ENCODE measurements at regions not wholly inside any gene's neighbourhood (a gene's known extent, or its start where the extent isn't known, plus 50 kb on each side); places are given as distances from the start of the nearest gene placed in this dataset.

- no peak overlapping the region for H3K4me3 Mint-ChIP-seq
- no peak for ATAC-seq
- H3K36me3 Mint-ChIP-seq = no peaks in the 10 kb centered on the region
- H3K27me3 Mint-ChIP-seq = no peaks in the 10 kb centered on the region
- peaks cover 9% of the 10 kb centered on the region for H3K9me3 Mint-ChIP-seq (ENCODE audit: low read depth)
- H3K4me1 Mint-ChIP-seq = no peaks in the 10 kb centered on the region
- CTCF ChIA-PET = no interaction called here
- no peak overlapping the region for H3K27ac Mint-ChIP-seq
- DNase-seq = no peak
Measured at GRCh38 chr13:89738072-89738471, 1609.4 kb upstream of the MIR17HG start.

GRCh38 chr13:89740994-89741685 lies 1606.3 kb upstream of the MIR17HG start:
- H3K9me3 Mint-ChIP-seq (ENCODE audit: low read depth) = peaks cover 2% of the 10 kb centered on the region
- no peak overlapping the region for H3K27ac Mint-ChIP-seq
- no peaks in the 10 kb centered on the region for H3K4me1 Mint-ChIP-seq
- H3K36me3 Mint-ChIP-seq = no peaks in the 10 kb centered on the region
- no peaks in the 10 kb centered on the region for H3K27me3 Mint-ChIP-seq
- ATAC-seq = no peak
- DNase-seq = no peak
- no peak overlapping the region for H3K4me3 Mint-ChIP-seq
- CTCF ChIA-PET = no interaction called here

DNA sequence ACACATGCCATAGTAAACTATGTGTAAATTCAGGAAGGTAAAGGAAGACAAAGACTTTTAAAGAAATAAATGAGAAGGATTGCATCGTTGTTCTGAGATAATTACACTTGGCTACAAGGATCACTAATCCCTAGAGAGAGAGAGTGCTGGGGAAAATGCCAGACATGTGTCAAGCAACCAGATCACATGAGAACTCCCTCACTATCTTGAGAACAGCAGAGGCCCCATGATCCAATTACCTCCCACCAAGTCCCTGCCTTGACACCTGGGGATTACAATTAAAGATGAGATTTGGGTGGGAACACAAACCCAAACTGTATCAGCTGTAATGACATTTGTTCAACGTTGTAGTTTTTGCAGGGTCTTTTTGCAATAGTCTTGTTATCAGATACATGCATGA lies 1600.9 kb upstream of the MIR17HG start:
- CTCF ChIA-PET = no interaction called here
- Mint-ChIP-seq H3K36me3 (no peaks in the 10 kb centered on the region), H3K9me3 (ENCODE audit: low read depth) (peaks cover under 1% of the 10 kb centered on the region), H3K27ac (no peak overlapping the region), H3K4me1 (no peaks in the 10 kb centered on the region), H3K4me3 (no peak overlapping the region), H3K27me3 (no peaks in the 10 kb centered on the region)
- ATAC-seq (no peak), DNase-seq (no peak)

- CTCF ChIA-PET = no interaction called here
- peaks cover 2% of the 10 kb centered on the region for H3K9me3 Mint-ChIP-seq (ENCODE audit: low read depth)
- H3K36me3 Mint-ChIP-seq = no peaks in the 10 kb centered on the region
- H3K27me3 Mint-ChIP-seq = no peaks in the 10 kb centered on the region
- ATAC-seq = no peak
- no peak for DNase-seq
- H3K4me3 Mint-ChIP-seq = no peak overlapping the region
- H3K4me1 Mint-ChIP-seq = no peaks in the 10 kb centered on the region
- no peak overlapping the region for H3K27ac Mint-ChIP-seq
Measured at GRCh38 chr13:89748716-89749115, 1598.8 kb upstream of the MIR17HG start.

GRCh38 chr13:89749888-89750287 lies 1597.6 kb upstream of the MIR17HG start:
- ATAC-seq (no peak), DNase-seq (no peak)
- no peak overlapping the region for H3K4me3 Mint-ChIP-seq
- no peaks in the 10 kb centered on the region for H3K4me1 Mint-ChIP-seq
- CTCF ChIA-PET = no interaction called here
- H3K9me3 Mint-ChIP-seq (ENCODE audit: low read depth) = peaks cover 2% of the 10 kb centered on the region
- H3K27ac Mint-ChIP-seq = no peak overlapping the region
- no peaks in the 10 kb centered on the region for H3K36me3 Mint-ChIP-seq
- H3K27me3 Mint-ChIP-seq = no peaks in the 10 kb centered on the region

GRCh38 chr13:89750371-89750770 lies 1597.1 kb upstream of the MIR17HG start:
- Mint-ChIP-seq H3K4me3 (no peak overlapping the region), H3K4me1 (no peaks in the 10 kb centered on the region), H3K36me3 (no peaks in the 10 kb centered on the region), H3K9me3 (ENCODE audit: low read depth) (peaks cover 2% of the 10 kb centered on the region), H3K27me3 (no peaks in the 10 kb centered on the region), H3K27ac (no peak overlapping the region)
- DNase-seq = no peak
- CTCF ChIA-PET = no interaction called here
- ATAC-seq = no peak

DNA sequence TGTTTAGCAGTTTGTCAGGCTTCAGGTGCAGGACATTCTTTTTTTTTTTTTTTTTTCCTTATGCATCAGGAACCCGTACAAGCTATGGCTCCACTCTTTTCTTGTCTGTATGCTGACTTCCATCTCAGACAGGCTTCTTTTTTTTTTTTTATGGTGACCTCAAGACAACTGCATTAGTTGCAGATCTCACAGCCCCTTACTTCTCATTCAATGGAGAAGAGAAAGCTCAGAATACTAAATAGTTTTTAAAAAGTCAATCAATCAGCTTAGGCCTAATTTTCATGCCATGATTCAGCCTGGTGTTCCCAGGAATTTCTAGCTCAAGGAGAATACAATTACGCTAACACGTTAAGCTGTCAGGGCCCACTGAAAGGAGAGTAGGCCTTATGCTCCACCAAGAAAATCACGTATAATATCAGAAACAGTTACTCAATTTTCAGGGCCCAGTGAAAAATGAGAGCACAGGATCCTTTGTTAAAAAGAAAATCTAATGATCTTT lies 1596.0 kb upstream of the MIR17HG start:
- no peaks in the 10 kb centered on the region for H3K36me3 Mint-ChIP-seq
- H3K4me1 Mint-ChIP-seq = no peaks in the 10 kb centered on the region
- H3K27me3 Mint-ChIP-seq = no peaks in the 10 kb centered on the region
- peaks cover 10% of the 10 kb centered on the region for H3K9me3 Mint-ChIP-seq (ENCODE audit: low read depth)
- ATAC-seq (no peak), DNase-seq (no peak)
- H3K4me3 Mint-ChIP-seq = no peak overlapping the region
- CTCF ChIA-PET = no interaction called here
- H3K27ac Mint-ChIP-seq = no peak overlapping the region

DNA sequence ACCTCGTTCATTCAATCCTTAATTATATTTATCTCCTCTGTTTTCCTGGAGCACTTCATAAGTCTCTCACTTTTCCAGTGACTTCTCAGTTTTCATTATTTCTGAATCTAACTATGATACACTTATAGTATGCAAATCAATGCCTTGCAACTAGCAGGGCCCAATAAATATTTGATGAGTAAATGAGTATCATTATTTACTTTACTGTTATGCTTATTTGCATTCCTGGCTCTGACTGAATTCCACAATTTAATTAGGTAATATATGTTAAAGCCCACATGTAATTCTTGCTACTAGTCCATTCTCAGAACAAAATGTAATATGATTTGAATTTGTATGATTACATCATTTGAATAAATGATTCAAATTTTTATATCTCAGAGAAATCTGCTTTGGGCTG lies 1595.1 kb upstream of the MIR17HG start:
- no peak for DNase-seq
- CTCF ChIA-PET = no interaction called here
- H3K4me3 Mint-ChIP-seq = no peak overlapping the region
- H3K27me3 Mint-ChIP-seq = no peaks in the 10 kb centered on the region
- ATAC-seq = no peak
- H3K9me3 Mint-ChIP-seq (ENCODE audit: low read depth) = peaks cover 12% of the 10 kb centered on the region
- no peak overlapping the region for H3K27ac Mint-ChIP-seq
- H3K4me1 Mint-ChIP-seq = no peaks in the 10 kb centered on the region
- H3K36me3 Mint-ChIP-seq = no peaks in the 10 kb centered on the region

GRCh38 chr13:89755729-89756492 lies 1591.6 kb upstream of the MIR17HG start:
- CTCF ChIA-PET = no interaction called here
- Mint-ChIP-seq H3K36me3 (no peaks in the 10 kb centered on the region), H3K4me3 (no peak overlapping the region), H3K4me1 (no peaks in the 10 kb centered on the region), H3K27ac (no peak overlapping the region), H3K27me3 (no peaks in the 10 kb centered on the region), H3K9me3 (ENCODE audit: low read depth) (peaks cover 15% of the 10 kb centered on the region)
- ATAC-seq (no peak), DNase-seq (no peak)

DNA sequence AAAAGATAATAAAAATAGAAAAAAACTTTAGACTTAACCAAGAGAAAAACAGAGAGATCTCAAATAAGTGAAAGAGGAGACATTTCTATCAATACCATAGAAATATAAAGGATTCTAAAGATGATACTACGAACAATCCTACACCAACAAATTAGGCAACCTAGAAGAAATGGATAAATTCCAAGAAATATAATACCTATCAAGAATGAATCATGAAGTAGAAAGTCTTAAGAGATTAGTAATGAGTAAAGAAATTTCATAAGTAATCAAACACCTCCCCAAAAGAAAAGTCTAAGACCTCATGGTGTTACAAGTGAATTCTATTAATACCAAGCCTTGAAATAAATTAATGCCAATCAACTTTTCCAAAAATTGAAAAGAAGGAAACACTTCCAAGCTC lies 1584.5 kb upstream of the MIR17HG start:
- Mint-ChIP-seq H3K27ac (no peak overlapping the region), H3K27me3 (no peaks in the 10 kb centered on the region), H3K4me3 (no peak overlapping the region), H3K4me1 (no peaks in the 10 kb centered on the region), H3K9me3 (ENCODE audit: low read depth) (peaks cover 5% of the 10 kb centered on the region), H3K36me3 (no peaks in the 10 kb centered on the region)
- ATAC-seq (no peak), DNase-seq (no peak)
- CTCF ChIA-PET = no interaction called here

GRCh38 chr13:89783221-89783755 lies 1564.2 kb upstream of the MIR17HG start:
- DNase-seq (no peak), ATAC-seq (no peak)
- no peaks in the 10 kb centered on the region for H3K27me3 Mint-ChIP-seq
- no peak overlapping the region for H3K27ac Mint-ChIP-seq
- H3K36me3 Mint-ChIP-seq = no peaks in the 10 kb centered on the region
- H3K4me3 Mint-ChIP-seq = no peak overlapping the region
- CTCF ChIA-PET = no interaction called here
- H3K9me3 Mint-ChIP-seq (ENCODE audit: low read depth) = peaks cover 9% of the 10 kb centered on the region
- H3K4me1 Mint-ChIP-seq = no peaks in the 10 kb centered on the region

DNA sequence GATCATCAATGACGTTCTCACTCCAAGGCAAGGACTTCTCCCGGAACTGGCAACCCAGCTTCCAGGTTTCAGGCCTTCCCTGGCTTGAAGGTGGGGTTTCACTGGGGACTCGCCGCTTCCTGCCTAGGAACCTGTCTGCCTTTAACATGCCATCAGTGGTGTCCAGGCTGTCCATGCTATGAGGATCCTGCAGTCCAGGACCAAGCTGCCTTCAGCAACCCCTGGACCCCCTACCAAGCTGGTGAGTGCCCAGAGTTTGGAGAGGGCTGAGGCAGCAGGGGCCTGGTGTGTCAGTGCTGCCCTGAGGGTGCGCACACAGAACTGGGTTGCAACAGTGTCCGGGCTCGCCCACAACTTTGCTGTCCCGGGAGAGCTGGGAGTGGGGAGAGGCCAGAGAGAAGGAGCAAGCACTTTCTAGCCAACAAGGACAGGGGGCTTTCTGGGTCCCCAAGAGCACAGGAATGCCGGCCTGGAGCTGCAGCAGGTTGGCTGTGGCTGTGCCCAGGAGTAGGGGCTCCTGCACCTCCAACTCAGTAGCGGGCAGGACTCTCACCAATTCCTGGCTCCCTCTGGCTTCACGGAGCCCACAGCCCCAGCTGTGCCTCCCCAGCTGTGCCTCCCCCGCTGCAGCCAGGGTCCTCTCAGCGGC lies 1563.2 kb upstream of the MIR17HG start:
- Mint-ChIP-seq H3K27me3 (no peaks in the 10 kb centered on the region), H3K27ac (no peak overlapping the region), H3K9me3 (ENCODE audit: low read depth) (peaks cover 11% of the 10 kb centered on the region), H3K36me3 (no peaks in the 10 kb centered on the region), H3K4me1 (no peaks in the 10 kb centered on the region), H3K4me3 (no peak overlapping the region)
- ATAC-seq = no peak
- DNase-seq = no peak
- CTCF ChIA-PET = no interaction called here

- no peak overlapping the region for H3K4me3 Mint-ChIP-seq
- H3K27me3 Mint-ChIP-seq = no peaks in the 10 kb centered on the region
- H3K9me3 Mint-ChIP-seq (ENCODE audit: low read depth) = peaks cover 8% of the 10 kb centered on the region
- DNase-seq (no peak), ATAC-seq (no peak)
- H3K27ac Mint-ChIP-seq = no peak overlapping the region
- H3K36me3 Mint-ChIP-seq = no peaks in the 10 kb centered on the region
- CTCF ChIA-PET = no interaction called here
- H3K4me1 Mint-ChIP-seq = no peaks in the 10 kb centered on the region
Measured at GRCh38 chr13:89786531-89786930, 1561.0 kb upstream of the MIR17HG start.

DNA sequence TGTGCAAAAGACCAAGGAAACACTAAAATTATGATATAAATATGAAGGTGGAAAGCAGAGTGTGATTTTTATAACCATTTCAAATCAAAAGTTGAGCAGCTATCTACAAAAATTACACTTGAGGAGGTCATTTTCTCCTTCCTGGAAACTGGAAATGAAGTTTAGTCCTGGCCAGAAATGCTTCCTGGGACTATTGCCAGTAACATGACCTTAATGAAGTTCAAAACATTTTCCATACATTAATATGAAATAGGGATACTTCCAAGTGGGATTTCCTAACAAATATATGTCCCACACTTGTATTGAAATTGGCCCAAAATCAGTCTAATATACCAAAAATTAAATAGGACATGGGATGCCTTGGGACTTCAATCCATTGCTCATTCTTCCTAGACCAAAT lies 1556.8 kb upstream of the MIR17HG start:
- CTCF ChIA-PET = no interaction called here
- Mint-ChIP-seq H3K27ac (no peak overlapping the region), H3K27me3 (no peaks in the 10 kb centered on the region), H3K9me3 (ENCODE audit: low read depth) (peaks cover 5% of the 10 kb centered on the region), H3K4me3 (no peak overlapping the region), H3K4me1 (no peaks in the 10 kb centered on the region), H3K36me3 (no peaks in the 10 kb centered on the region)
- ATAC-seq = no peak
- DNase-seq = no peak

All from activated CD8-positive, alpha-beta memory T cell treated with anti-CD3 and anti-CD28 coated beads, Interleukin-2, amount 10 ng/mL, durations not matched to agents 7 days and 5 days (primary cell).